ENCODE measurements at regions not wholly inside any gene's neighbourhood (a gene's known extent, or its start where the extent isn't known, plus 50 kb on each side); places are given as distances from the start of the nearest gene placed in this dataset.

DNA sequence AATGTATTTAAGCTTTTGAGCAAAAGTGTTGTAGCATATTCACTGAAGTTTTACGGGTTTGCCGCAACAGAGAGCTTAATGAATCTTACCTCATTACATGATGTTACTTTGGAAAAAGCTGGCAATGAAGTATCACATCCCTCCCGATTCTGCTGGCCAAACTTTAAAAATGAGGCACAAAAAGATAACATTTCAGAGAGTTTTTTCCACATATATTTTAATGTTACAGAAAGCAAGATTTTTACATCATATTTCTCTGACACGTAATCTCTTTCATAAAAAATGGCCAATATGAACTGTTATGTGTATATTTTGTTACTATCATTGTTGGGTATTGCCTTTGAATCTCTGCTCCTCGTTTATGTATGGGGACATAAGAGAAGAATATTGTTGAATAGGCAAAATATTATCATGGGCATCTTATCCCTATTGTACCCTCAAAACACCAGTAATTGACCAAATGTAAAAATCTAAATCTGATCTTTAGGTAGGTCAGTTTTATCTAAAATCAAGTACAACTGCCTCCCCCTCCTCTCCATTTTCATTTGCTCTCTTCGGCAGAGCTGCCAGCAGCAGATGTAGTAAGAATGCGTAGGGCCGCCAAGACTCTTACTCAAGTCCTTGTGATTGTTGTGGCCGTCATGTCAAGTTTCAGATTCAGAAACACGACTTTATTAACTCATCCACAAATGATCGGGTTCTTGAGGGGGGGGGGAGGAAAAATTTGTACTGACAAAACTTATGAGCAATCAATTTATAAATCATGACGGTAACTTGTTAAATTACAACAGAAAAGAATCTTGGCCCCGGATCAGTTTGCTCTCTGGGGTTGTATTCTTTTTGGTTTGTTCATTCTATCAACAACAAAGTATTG lies 106.7 kb upstream of the THRB start:
- H3K27me3 ChIP-seq: no peaks in the 10 kb centered on the region
- no peaks in the 10 kb centered on the region for H3K9me3 ChIP-seq
- intact Hi-C loops (cut with DNase I): no loop called here
- H3K4me3 ChIP-seq: no peak overlapping the region
- no peak for DNase-seq
- TF ChIP-seq POLR2A (IDR thresholded peaks at IDR 0.05): no peak
- no peak for TF ChIP-seq CTCF (IDR thresholded peaks at IDR 0.05)
- H3K36me3 ChIP-seq: no peaks in the 10 kb centered on the region
- H3K4me1 ChIP-seq: peaks cover 0 to 24% (median 5%) of the 10 kb centered on the region in 3 donors
- 73 to 81% methylated on average over 13 of the region's 13 CpGs for WGBS, 2 donors
- no peak overlapping the region for H3K27ac ChIP-seq

- Histone ChIP-seq H3K4me3 (no peak overlapping the region), H3K9me3 (no peaks in the 10 kb centered on the region), H3K36me3 (no peaks in the 10 kb centered on the region), H3K4me1 (peaks cover 0 to 5% (median 3%) of the 10 kb centered on the region in 3 donors), H3K27me3 (no peaks in the 10 kb centered on the region), H3K27ac (no peak overlapping the region)
- 80 to 100% methylated on average over 1 of the region's 1 CpG for WGBS, 2 donors
- no peak for DNase-seq
- intact Hi-C loops (cut with DNase I): no loop called here
- no peak for TF ChIP-seq CTCF (IDR thresholded peaks at IDR 0.05)
- no peak for TF ChIP-seq POLR2A (IDR thresholded peaks at IDR 0.05)
Measured at GRCh38 chr3:24604215-24604614, 109.6 kb upstream of the THRB start.

GRCh38 chr3:24605511-24606028 lies 110.9 kb upstream of the THRB start:
- TF ChIP-seq POLR2A (IDR thresholded peaks at IDR 0.05): no peak
- TF ChIP-seq CTCF (IDR thresholded peaks at IDR 0.05): no peak
- Histone ChIP-seq H3K27me3 (no peaks in the 10 kb centered on the region), H3K4me1 (no peaks in the 10 kb centered on the region), H3K36me3 (no peaks in the 10 kb centered on the region), H3K4me3 (no peak overlapping the region), H3K27ac (no peak overlapping the region), H3K9me3 (no peaks in the 10 kb centered on the region)
- intact Hi-C loops (cut with DNase I): no loop called here
- WGBS, 2 donors: 70 to 89% methylated on average over 4 of the region's 4 CpGs
- DNase-seq: no peak

DNA sequence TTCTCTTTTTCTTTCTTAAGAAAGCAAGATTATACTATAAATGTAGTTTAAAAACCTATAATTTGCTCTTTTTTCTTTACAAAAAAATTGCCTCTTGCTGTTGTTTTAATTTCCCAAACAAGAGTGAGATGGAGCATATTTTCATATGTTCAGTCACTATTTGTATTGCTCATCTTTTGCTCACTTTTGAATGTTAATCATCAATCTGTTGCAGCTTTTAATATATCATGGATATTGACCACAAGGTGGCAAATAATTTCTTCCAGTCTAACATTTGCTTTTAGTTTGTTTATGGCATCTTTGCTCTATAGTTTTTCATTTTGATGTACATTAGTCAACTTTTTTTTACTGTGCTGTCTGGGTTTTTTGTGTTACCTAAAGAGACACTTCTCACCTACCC lies 112.6 kb upstream of the THRB start:
- intact Hi-C loops (cut with DNase I): no loop called here
- H3K36me3 ChIP-seq: no peaks in the 10 kb centered on the region
- H3K27ac ChIP-seq: no peak overlapping the region
- no peak for TF ChIP-seq CTCF (IDR thresholded peaks at IDR 0.05)
- TF ChIP-seq POLR2A (IDR thresholded peaks at IDR 0.05): no peak
- no peaks in the 10 kb centered on the region for H3K27me3 ChIP-seq
- DNase-seq: no peak
- H3K9me3 ChIP-seq: no peaks in the 10 kb centered on the region
- H3K4me3 ChIP-seq: no peak overlapping the region
- H3K4me1 ChIP-seq: no peaks in the 10 kb centered on the region

DNA sequence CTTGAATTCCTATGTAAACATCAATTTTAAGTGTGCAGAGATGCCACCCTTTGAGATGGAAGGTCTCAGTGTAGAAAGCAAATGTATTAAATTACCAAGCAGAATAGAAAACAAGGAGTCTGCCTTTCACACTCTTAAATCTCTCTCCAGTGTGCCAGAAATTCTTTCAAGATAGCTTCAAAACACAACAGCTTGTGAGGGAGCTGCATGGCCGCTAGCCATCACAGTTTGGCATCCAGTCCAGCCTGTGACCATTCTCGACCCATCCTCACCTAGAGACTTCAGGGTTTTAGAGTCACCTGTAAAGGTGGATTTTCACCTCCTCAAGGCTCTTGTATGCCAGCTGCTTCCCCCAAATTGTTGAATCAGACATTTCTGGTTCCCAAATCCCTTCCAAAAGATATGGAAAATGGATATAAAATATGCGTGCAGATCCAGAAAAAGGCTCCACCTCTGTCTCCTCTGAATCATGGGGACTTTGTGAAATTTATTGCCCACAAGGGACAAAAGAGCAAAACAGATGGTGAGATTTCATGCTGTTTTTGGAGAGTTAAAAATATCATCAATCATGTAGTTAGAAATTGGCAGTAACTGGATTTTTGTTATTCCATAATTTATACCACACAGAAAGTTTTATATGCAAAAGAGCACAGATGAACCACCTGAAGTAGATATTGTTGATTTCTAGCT lies 114.2 kb upstream of the THRB start:
- H3K9me3 ChIP-seq: no peaks in the 10 kb centered on the region
- WGBS, 2 donors: 68% methylated on average over 3 of the region's 3 CpGs
- H3K27me3 ChIP-seq: no peaks in the 10 kb centered on the region
- H3K4me1 ChIP-seq: no peaks in the 10 kb centered on the region
- H3K27ac ChIP-seq: no peak overlapping the region
- intact Hi-C loops (cut with DNase I): no loop called here
- no peaks in the 10 kb centered on the region for H3K36me3 ChIP-seq
- TF ChIP-seq POLR2A (IDR thresholded peaks at IDR 0.05) (no peak), CTCF (IDR thresholded peaks at IDR 0.05) (no peak)
- no peak for DNase-seq
- no peak overlapping the region for H3K4me3 ChIP-seq
